ENCODE measurements at regions not wholly inside any gene's neighbourhood (a gene's known extent, or its start where the extent isn't known, plus 50 kb on each side); places are given as distances from the start of the nearest gene placed in this dataset.
A peak's percentile ranks its signal among the peaks of the same experiment; 100 is the strongest.

GRCh38 chr4:24243641-24244040 lies 340.7 kb downstream of the DHX15 start:
- TF ChIP-seq CTCF (conservative IDR thresholded peaks at IDR 0.05; ENCODE audit: control insufficient read depth, insufficient read depth, low read depth, low read length) = no peak
- DNase-seq (ENCODE audit: low read depth) = no peak
- H3K4me3 ChIP-seq (ENCODE audit: control insufficient read depth, low read depth, low read length) = no peak overlapping the region

GRCh38 chr4:24241511-24241910 lies 342.8 kb downstream of the DHX15 start:
- H3K4me3 ChIP-seq (ENCODE audit: control insufficient read depth, low read depth, low read length) = no peak overlapping the region
- DNase-seq (ENCODE audit: low read depth) = no peak
- no peak for TF ChIP-seq CTCF (conservative IDR thresholded peaks at IDR 0.05; ENCODE audit: control insufficient read depth, insufficient read depth, low read depth, low read length)

GRCh38 chr4:24240655-24241054 lies 343.7 kb downstream of the DHX15 start:
- DNase-seq (ENCODE audit: low read depth) = no peak
- no peak overlapping the region for H3K4me3 ChIP-seq (ENCODE audit: control insufficient read depth, low read depth, low read length)
- no peak for TF ChIP-seq CTCF (conservative IDR thresholded peaks at IDR 0.05; ENCODE audit: control insufficient read depth, insufficient read depth, low read depth, low read length)

GRCh38 chr4:24237709-24238108 lies 346.6 kb downstream of the DHX15 start:
- no peak overlapping the region for H3K4me3 ChIP-seq (ENCODE audit: control insufficient read depth, low read depth, low read length)
- no peak for TF ChIP-seq CTCF (conservative IDR thresholded peaks at IDR 0.05; ENCODE audit: control insufficient read depth, insufficient read depth, low read depth, low read length)
- no peak for DNase-seq (ENCODE audit: low read depth)

- H3K4me3 ChIP-seq (ENCODE audit: control insufficient read depth, low read depth, low read length) = no peak overlapping the region
- TF ChIP-seq CTCF (conservative IDR thresholded peaks at IDR 0.05; ENCODE audit: control insufficient read depth, insufficient read depth, low read depth, low read length) = no peak
- peak; percentile 26 for DNase-seq (ENCODE audit: low read depth)
Measured at GRCh38 chr4:24236532-24236931, 346.7 kb upstream of the PPARGC1A start.

GRCh38 chr4:24236120-24236519 lies 346.3 kb upstream of the PPARGC1A start:
- H3K4me3 ChIP-seq (ENCODE audit: control insufficient read depth, low read depth, low read length) = no peak overlapping the region
- no peak for TF ChIP-seq CTCF (conservative IDR thresholded peaks at IDR 0.05; ENCODE audit: control insufficient read depth, insufficient read depth, low read depth, low read length)
- DNase-seq (ENCODE audit: low read depth) = no peak

- DNase-seq (ENCODE audit: low read depth) = no peak
- H3K4me3 ChIP-seq (ENCODE audit: control insufficient read depth, low read depth, low read length) = no peak overlapping the region
- TF ChIP-seq CTCF (conservative IDR thresholded peaks at IDR 0.05; ENCODE audit: control insufficient read depth, insufficient read depth, low read depth, low read length) = no peak
Measured at GRCh38 chr4:24235618-24236017, 345.8 kb upstream of the PPARGC1A start.
